ENCODE measurements at regions not wholly inside any gene's neighbourhood (a gene's known extent, or its start where the extent isn't known, plus 50 kb on each side); places are given as distances from the start of the nearest gene placed in this dataset.

DNA sequence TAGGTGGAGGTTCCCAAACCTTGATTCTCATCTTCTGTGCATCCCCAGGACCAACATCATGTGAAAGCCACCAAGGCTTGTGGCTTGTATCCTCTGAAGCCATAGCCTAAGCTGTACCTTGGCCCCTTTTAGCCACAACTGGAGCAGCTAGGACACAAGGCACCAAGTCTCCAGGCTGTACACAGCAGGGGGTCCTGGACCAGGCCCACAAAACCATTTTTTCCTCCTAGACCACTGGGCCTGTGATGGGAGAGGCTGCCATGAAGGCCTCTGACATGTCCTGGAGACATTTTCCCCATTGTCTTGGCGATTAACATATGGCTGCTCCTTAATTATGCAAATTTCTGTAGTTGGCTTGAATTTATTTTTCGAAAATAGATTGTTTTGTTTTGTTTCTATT, 114.8 kb upstream of the LAMA2 start:
- DNase-seq (ENCODE audit: low read depth) (no peak), FAIRE-seq (no peak)
- no peak overlapping the region for H2AFZ ChIP-seq (ENCODE audit: low read depth, low read length)
- H3K36me3 ChIP-seq (ENCODE audit: insufficient read depth, low read length): no peaks in the 10 kb centered on the region
- H3K4me3 ChIP-seq (ENCODE audit: insufficient read depth, low read depth, low read length): no peak overlapping the region
- H3K27me3 ChIP-seq (ENCODE audit: insufficient read depth, low read length): no peaks in the 10 kb centered on the region
- no peak overlapping the region for H3K9ac ChIP-seq (ENCODE audit: low read length)
- H3K79me2 ChIP-seq (ENCODE audit: insufficient read depth, low read length): no peaks in the 10 kb centered on the region
- no peak overlapping the region for H3K4me2 ChIP-seq (ENCODE audit: low read length)
- H3K4me1 ChIP-seq (ENCODE audit: insufficient read depth, low read length): no peaks in the 10 kb centered on the region
- H3K27me3 Mint-ChIP-seq (ENCODE audit: low read depth, unreplicated experiment): no peaks in the 10 kb centered on the region
- no peaks in the 10 kb centered on the region for H3K36me3 Mint-ChIP-seq (ENCODE audit: low read depth, unreplicated experiment)
- no peaks in the 10 kb centered on the region for H4K20me1 ChIP-seq (ENCODE audit: insufficient read depth, low read length)
- no peak overlapping the region for H3K27ac Mint-ChIP-seq (ENCODE audit: unreplicated experiment)
- TF ChIP-seq CTCF (IDR thresholded peaks at IDR 0.05; ENCODE audit: insufficient read depth, low read depth, low read length) (no peak), EZH2 (IDR thresholded peaks at IDR 0.05; ENCODE audit: insufficient read depth, low read length) (no peak)
- peaks cover 6% of the 10 kb centered on the region for H3K9me3 ChIP-seq (ENCODE audit: insufficient read depth, low read depth, low read length)
- H3K27ac ChIP-seq (ENCODE audit: low read depth, low read length): no peak overlapping the region
- no peaks in the 10 kb centered on the region for H3K4me1 Mint-ChIP-seq (ENCODE audit: low read depth, unreplicated experiment)
- no peak overlapping the region for H3K4me3 Mint-ChIP-seq (ENCODE audit: unreplicated experiment)
- peaks cover 5% of the 10 kb centered on the region for H3K9me3 Mint-ChIP-seq (ENCODE audit: unreplicated experiment)

GRCh38 chr6:128767705-128768104, 115.2 kb upstream of the LAMA2 start:
- TF ChIP-seq EZH2 (IDR thresholded peaks at IDR 0.05; ENCODE audit: insufficient read depth, low read length): no peak
- Histone ChIP-seq H3K27me3 (ENCODE audit: insufficient read depth, low read length) (no peaks in the 10 kb centered on the region), H3K4me3 (ENCODE audit: insufficient read depth, low read depth, low read length) (no peak overlapping the region), H3K36me3 (ENCODE audit: insufficient read depth, low read length) (no peaks in the 10 kb centered on the region), H3K9me3 (ENCODE audit: insufficient read depth, low read depth, low read length) (peaks cover 6% of the 10 kb centered on the region), H3K4me2 (ENCODE audit: low read length) (no peak overlapping the region), H3K79me2 (ENCODE audit: insufficient read depth, low read length) (no peaks in the 10 kb centered on the region), H2AFZ (ENCODE audit: low read depth, low read length) (no peak overlapping the region), H4K20me1 (ENCODE audit: insufficient read depth, low read length) (no peaks in the 10 kb centered on the region), H3K4me1 (ENCODE audit: insufficient read depth, low read length) (no peaks in the 10 kb centered on the region), H3K27ac (ENCODE audit: low read depth, low read length) (no peak overlapping the region), H3K9ac (ENCODE audit: low read length) (no peak overlapping the region)
- no peak for DNase-seq (ENCODE audit: low read depth)
- no peaks in the 10 kb centered on the region for H3K4me1 Mint-ChIP-seq (ENCODE audit: low read depth, unreplicated experiment)
- no peak overlapping the region for H3K27ac Mint-ChIP-seq (ENCODE audit: unreplicated experiment)
- peaks cover 5% of the 10 kb centered on the region for H3K9me3 Mint-ChIP-seq (ENCODE audit: unreplicated experiment)
- H3K4me3 Mint-ChIP-seq (ENCODE audit: unreplicated experiment): no peak overlapping the region
- FAIRE-seq: no peak
- no peaks in the 10 kb centered on the region for H3K36me3 Mint-ChIP-seq (ENCODE audit: low read depth, unreplicated experiment)
- H3K27me3 Mint-ChIP-seq (ENCODE audit: low read depth, unreplicated experiment): no peaks in the 10 kb centered on the region

DNA sequence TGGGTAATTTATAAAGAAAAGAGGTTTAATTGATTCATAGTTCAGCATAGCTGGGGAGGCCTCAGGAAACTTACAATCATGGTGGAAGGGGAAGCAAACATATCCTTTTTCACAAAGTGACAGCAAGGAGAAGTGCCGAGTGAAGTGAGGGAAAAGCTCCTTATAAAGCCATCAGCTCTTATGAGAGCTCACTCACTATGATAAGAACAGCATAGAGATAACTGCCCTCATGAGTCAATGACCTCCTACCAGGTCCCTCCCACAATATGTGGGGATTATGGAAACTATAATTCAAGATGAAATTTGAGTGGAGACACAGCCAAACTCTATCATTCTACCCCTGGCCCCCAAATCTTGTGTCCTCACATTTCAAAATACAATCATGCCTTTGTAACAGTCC, 115.8 kb upstream of the LAMA2 start:
- H3K4me3 Mint-ChIP-seq (ENCODE audit: unreplicated experiment): no peak overlapping the region
- no peak for DNase-seq (ENCODE audit: low read depth)
- no peak overlapping the region for H3K4me3 ChIP-seq (ENCODE audit: insufficient read depth, low read depth, low read length)
- FAIRE-seq: no peak
- no peaks in the 10 kb centered on the region for H3K27me3 ChIP-seq (ENCODE audit: insufficient read depth, low read length)
- no peaks in the 10 kb centered on the region for H3K36me3 ChIP-seq (ENCODE audit: insufficient read depth, low read length)
- peaks cover 5% of the 10 kb centered on the region for H3K9me3 Mint-ChIP-seq (ENCODE audit: unreplicated experiment)
- H3K9me3 ChIP-seq (ENCODE audit: insufficient read depth, low read depth, low read length): peaks cover 6% of the 10 kb centered on the region
- no peaks in the 10 kb centered on the region for H3K36me3 Mint-ChIP-seq (ENCODE audit: low read depth, unreplicated experiment)
- H3K27me3 Mint-ChIP-seq (ENCODE audit: low read depth, unreplicated experiment): no peaks in the 10 kb centered on the region
- TF ChIP-seq CTCF (IDR thresholded peaks at IDR 0.05; ENCODE audit: insufficient read depth, low read depth, low read length): no peak
- TF ChIP-seq EZH2 (IDR thresholded peaks at IDR 0.05; ENCODE audit: insufficient read depth, low read length): no peak
- no peaks in the 10 kb centered on the region for H3K79me2 ChIP-seq (ENCODE audit: insufficient read depth, low read length)
- no peak overlapping the region for H3K4me2 ChIP-seq (ENCODE audit: low read length)
- no peak overlapping the region for H3K27ac Mint-ChIP-seq (ENCODE audit: unreplicated experiment)
- H3K4me1 ChIP-seq (ENCODE audit: insufficient read depth, low read length): no peaks in the 10 kb centered on the region
- H3K27ac ChIP-seq (ENCODE audit: low read depth, low read length): no peak overlapping the region
- no peak overlapping the region for H2AFZ ChIP-seq (ENCODE audit: low read depth, low read length)
- no peak overlapping the region for H3K9ac ChIP-seq (ENCODE audit: low read length)
- no peaks in the 10 kb centered on the region for H4K20me1 ChIP-seq (ENCODE audit: insufficient read depth, low read length)
- no peaks in the 10 kb centered on the region for H3K4me1 Mint-ChIP-seq (ENCODE audit: low read depth, unreplicated experiment)
